Non-pigmented ciliary epithelial cell (primary cell): ENCODE measurements at regions not wholly inside any gene's neighbourhood (a gene's known extent, or its start where the extent isn't known, plus 50 kb on each side); places are given as distances from the start of the nearest gene placed in this dataset.
"Not testable (repeated sequence)": the region's sequence is repeated elsewhere in the genome, so short reads cannot be mapped to it uniquely, and the experiment has no call there.

Experiments used
- DNase-seq: peaks from one replicate; pipeline ENCODE4 v3.0.0-alpha.2; 2010; ENCODE audit warnings: low read depth

DNA sequence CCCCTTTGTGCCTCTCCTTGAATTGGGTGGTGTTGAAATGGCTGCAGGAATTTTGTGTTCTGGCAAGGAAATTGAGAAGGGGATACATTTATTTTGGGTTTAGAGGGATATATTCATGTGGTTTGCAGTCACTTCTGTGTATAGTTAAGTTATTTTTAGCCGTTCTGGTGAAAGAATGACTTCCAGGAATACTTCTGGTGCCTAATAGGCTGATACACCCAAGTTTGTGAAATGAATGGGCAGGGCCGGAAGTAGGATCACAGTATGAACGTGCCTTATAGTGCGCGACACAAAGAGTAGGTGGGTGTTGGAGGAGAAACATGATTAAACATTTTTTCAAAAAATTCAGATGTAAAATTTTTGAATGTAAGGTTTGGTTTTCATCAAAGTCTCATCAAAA, 168.6 kb upstream of the ATP5MC3 start:
- no peak for DNase-seq

DNA sequence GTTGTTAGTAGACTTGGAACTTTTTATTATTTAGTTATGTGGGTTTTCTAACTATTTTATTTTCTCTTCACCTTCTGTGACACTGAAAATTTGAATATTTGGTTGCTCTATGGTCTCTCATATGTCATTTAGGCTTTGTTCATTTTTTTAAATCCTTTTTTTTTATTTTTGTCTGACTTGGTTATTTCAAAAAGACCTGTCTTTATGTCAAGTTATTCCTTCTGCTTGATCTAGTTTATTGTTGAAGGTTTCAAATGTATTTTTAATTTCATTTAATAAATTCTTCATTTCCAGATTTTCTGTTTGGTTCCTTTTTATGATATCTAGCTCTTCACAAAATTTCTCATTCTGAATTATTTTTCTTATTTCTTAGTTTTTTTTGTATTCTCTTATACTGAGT, 160.6 kb upstream of the ATP5MC3 start:
- DNase-seq = no peak

GRCh38 chr2:175330195-175330594, 148.7 kb upstream of the ATP5MC3 start:
- DNase-seq = no peak

- no peak for DNase-seq
Measured at GRCh38 chr2:175326801-175327200, 145.3 kb upstream of the ATP5MC3 start.

- DNase-seq = not testable (repeated sequence)
Measured at GRCh38 chr2:175326164-175326563, 144.7 kb upstream of the ATP5MC3 start.

GRCh38 chr2:175323162-175323561, 141.7 kb upstream of the ATP5MC3 start:
- no peak for DNase-seq

GRCh38 chr2:175318542-175318941, 137.0 kb upstream of the ATP5MC3 start:
- DNase-seq = no peak

- no peak for DNase-seq
Measured at GRCh38 chr2:175317751-175318150, 136.2 kb upstream of the ATP5MC3 start.

- DNase-seq = no peak
Measured at GRCh38 chr2:175312137-175312536, 130.6 kb upstream of the ATP5MC3 start.

DNA sequence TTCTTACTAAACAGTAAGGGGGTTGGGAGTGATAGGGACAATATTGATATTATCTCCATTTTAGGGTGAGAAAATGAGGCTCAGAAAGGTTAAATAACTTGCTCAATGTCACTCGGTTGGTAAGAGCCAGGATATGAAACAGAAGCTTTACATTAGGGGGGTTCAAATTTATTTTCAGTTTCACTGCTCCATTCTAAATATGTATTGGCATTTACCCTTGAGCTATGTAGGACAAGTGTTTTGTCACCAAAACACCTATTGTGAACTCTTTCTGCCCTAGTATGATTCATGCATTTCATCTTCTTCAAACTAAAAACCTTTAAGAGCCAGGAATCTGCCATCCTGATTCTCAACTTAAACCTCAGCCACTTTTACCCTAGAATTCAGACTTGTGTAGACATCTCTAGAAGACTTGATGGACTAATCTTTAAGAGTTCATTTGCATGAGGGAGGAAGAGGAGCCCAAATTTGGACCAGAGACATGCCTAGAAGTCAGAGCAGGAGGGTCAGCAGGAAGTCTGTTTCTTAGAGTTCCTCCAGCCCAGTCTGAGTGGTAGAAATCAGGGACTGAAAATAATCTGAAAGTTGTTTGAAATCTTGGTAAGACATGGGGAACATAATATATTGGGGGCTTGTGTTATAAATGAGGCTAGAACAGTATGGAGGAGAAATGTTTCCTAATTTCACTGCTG, 129.4 kb upstream of the ATP5MC3 start:
- no peak for DNase-seq

DNA sequence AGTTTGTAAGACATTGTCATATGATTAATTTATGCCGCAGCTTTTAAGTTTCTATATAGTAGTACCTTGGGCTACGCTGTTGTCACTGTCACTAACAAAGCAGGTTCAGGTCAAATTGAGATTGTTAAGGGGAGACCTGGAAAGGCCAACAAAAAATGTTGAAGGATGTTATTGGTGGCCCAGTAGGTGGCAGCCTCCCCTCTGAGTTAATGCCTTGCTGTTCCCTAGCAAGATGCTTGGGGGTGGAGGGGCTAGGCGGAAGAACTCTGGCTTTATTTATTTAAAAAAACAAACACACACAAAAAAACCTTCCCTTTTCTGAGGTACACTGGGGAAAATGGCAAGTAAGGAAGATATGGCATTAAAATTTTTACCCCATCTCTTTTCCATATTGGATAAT, 128.3 kb upstream of the ATP5MC3 start:
- DNase-seq = no peak

DNA sequence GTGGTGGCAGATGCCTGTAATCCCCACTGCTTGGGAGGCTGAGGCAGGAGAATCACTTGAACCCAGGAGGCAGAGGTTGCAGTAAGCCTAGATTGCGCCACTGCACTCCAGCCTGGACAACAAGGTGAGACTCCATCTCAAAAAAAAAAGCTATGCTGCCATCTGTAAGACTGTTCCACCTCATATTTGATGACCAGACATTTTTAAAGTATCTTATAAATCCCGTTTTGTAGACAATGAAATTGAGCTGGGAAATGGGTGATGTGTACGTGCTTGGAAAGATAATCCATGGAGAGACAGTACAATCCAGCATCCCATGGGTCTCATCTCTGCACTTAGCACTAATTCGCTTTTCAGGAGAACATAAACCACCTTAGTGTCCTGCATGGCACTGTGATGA, 126.5 kb upstream of the ATP5MC3 start:
- no peak for DNase-seq

- no peak for DNase-seq
Measured at GRCh38 chr2:175304541-175304940, 123.0 kb upstream of the ATP5MC3 start.

DNA sequence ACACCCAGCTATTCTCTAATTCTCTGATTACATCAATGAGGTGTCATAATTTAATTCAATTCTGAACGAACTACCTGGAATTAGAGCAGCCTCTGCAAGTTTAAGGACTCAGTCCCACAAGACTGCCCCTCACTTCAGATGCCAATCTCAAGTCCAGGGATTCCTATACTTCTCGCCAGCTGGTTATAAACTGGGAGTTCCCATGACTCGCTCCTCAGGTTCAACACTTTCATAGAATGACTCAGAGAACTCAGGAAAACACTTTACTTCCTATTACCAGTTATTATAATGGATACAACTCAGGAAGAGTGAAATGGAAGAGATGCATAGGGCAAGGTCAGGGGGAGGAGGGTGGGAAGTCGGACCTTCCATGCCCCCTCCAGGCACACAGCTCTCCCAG, 112.3 kb upstream of the ATP5MC3 start:
- DNase-seq = no peak

DNA sequence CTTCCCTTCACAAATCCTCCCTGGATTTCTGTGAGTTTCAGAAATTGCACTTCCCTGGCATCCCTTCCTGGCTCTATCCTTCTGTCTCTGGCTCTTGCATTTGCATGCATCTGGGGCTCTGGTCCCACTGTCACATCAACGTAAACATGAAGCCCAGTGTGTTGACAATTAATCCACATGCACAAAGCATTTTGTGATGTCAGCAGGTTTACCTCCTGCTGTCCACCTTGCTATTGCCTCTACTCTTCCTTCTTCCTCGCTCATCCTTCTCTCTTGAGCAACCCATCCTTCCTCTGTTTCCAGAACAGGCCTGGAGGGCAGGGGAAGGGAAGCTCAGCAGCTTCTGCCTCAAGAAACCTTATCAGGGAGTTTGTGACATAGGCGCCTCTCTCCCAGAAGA, 111.7 kb upstream of the ATP5MC3 start:
- no peak for DNase-seq

DNA sequence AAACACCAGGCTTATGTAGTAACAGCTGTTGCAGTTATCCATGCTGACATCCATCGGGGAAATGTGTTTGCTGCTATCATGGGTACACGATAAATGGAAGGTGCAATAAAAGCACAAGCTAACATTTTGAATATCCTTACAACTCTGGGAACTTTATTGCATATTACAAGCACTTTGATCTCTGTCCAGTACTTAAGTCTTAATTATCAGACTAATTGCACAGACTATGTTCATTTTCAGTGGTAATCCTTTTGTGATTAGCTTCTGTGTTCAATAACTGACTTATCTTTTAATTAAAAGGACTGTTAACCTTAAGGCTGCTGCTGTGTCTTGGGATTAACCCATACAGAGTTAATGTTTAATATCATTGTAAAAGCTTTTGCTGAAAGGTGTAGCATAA, 101.4 kb upstream of the ATP5MC3 start:
- no peak for DNase-seq

- no peak for DNase-seq
Measured at GRCh38 chr2:175282300-175282699, 100.8 kb upstream of the ATP5MC3 start.

- no peak for DNase-seq
Measured at GRCh38 chr2:175277772-175278171, 96.3 kb upstream of the ATP5MC3 start.

GRCh38 chr2:175275539-175275938, 94.0 kb upstream of the ATP5MC3 start:
- no peak for DNase-seq

- DNase-seq = no peak
Measured at GRCh38 chr2:175259164-175259563, 77.7 kb upstream of the ATP5MC3 start.

DNA sequence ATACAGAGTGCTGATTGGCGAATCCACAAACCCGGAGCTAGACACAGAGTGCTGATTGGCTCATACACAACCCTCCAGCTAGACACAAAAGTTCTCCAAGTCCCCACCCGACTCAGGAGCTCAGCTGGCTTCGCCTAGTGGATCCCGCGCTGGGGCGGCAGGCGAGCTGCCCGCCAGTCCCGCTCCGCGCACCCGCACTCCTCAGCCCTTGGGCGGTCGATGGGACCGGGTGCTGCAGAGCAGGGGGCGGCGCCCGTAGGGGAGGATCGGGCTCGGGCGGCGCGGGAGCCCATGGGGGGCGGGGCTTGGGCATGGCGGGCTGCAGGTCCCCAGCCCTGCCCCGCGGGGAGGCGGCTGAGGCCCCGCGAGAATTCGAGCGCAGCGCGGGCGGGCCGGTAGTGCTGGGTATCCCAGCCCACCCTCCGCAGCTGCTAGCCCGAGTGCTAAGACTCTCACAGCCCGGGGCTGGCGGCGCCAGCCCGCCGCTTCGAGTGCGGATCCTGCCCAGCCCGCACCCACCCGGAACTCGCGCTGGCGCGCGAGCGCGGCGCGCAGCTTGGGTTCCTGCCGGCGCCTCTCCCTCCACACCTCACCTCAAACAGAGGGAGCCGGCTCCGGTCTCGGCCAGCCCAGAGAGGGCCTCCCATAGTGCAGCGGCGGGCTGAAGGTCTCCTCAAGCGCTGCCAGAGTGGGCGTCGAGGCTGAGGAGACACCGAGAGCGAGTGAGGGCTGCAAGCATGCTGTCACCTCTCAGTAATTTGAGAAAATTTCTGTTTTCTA, 75.5 kb upstream of the ATP5MC3 start:
- no peak for DNase-seq

GRCh38 chr2:175256391-175256790, 74.9 kb upstream of the ATP5MC3 start:
- not testable (repeated sequence) for DNase-seq

GRCh38 chr2:175253871-175254270, 72.4 kb upstream of the ATP5MC3 start:
- DNase-seq = no peak
